ENCODE measurements at regions not wholly inside any gene's neighbourhood (a gene's known extent, or its start where the extent isn't known, plus 50 kb on each side); places are given as distances from the start of the nearest gene placed in this dataset.

DNA sequence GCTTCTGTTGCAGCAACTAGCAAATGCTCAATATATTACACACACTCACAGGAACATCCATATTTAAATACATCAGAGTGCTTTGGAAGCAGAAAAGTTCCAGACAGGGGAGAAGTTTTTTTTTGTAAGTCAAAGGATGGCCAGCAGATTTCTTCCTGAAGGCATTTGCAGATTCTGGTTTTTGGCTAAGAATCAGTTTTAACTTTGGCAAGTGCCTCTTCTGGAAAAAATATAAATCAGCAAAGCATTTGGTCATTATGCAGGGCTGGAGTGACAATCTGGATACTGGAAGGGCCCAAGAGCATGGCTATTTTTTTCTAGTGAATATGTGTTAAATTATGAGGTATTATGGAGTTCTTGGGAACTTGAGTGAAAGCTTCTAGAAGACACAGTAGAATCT lies 495.3 kb upstream of the ARPP21 start:
- TF ChIP-seq, protein P1, sequence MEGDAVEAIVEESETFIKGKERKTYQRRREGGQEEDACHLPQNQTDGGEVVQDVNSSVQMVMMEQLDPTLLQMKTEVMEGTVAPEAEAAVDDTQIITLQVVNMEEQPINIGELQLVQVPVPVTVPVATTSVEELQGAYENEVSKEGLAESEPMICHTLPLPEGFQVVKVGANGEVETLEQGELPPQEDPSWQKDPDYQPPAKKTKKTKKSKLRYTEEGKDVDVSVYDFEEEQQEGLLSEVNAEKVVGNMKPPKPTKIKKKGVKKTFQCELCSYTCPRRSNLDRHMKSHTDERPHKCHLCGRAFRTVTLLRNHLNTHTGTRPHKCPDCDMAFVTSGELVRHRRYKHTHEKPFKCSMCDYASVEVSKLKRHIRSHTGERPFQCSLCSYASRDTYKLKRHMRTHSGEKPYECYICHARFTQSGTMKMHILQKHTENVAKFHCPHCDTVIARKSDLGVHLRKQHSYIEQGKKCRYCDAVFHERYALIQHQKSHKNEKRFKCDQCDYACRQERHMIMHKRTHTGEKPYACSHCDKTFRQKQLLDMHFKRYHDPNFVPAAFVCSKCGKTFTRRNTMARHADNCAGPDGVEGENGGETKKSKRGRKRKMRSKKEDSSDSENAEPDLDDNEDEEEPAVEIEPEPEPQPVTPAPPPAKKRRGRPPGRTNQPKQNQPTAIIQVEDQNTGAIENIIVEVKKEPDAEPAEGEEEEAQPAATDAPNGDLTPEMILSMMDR (IDR thresholded peaks at IDR 0.05), result no peak
- no peak for TF ChIP-seq POLR2A (IDR thresholded peaks at IDR 0.05)
